ENCODE measurements at regions not wholly inside any gene's neighbourhood (a gene's known extent, or its start where the extent isn't known, plus 50 kb on each side); places are given as distances from the start of the nearest gene placed in this dataset.
"Not testable (repeated sequence)": the region's sequence is repeated elsewhere in the genome, so short reads cannot be mapped to it uniquely, and the experiment has no call there.

- DNase-seq: no peak
Observed at GRCh38 chr3:30305021-30305420, 301.4 kb upstream of the TGFBR2 start.

GRCh38 chr3:30306896-30307295, 299.5 kb upstream of the TGFBR2 start:
- no peak for DNase-seq

- DNase-seq: no peak
Observed at GRCh38 chr3:30307372-30307950, 298.9 kb upstream of the TGFBR2 start.

GRCh38 chr3:30308131-30308530, 298.3 kb upstream of the TGFBR2 start:
- no peak for DNase-seq

GRCh38 chr3:30309961-30310954, 296.1 kb upstream of the TGFBR2 start:
- no peak for DNase-seq

GRCh38 chr3:30311781-30312180, 294.6 kb upstream of the TGFBR2 start:
- no peak for DNase-seq

- no peak for DNase-seq
Observed at GRCh38 chr3:30313840-30314239, 292.6 kb upstream of the TGFBR2 start.

- no peak for DNase-seq
Observed at GRCh38 chr3:30314757-30315325, 291.6 kb upstream of the TGFBR2 start.

GRCh38 chr3:30315447-30315846, 291.0 kb upstream of the TGFBR2 start:
- DNase-seq: no peak

GRCh38 chr3:30317561-30317960, 288.8 kb upstream of the TGFBR2 start:
- DNase-seq: no peak

GRCh38 chr3:30318110-30318509, 288.3 kb upstream of the TGFBR2 start:
- DNase-seq: no peak

GRCh38 chr3:30319713-30320112, 286.7 kb upstream of the TGFBR2 start:
- no peak for DNase-seq

- no peak for DNase-seq
Observed at GRCh38 chr3:30320392-30320791, 286.0 kb upstream of the TGFBR2 start.

GRCh38 chr3:30321065-30321464, 285.3 kb upstream of the TGFBR2 start:
- DNase-seq: no peak

- DNase-seq: not testable (repeated sequence)
Observed at GRCh38 chr3:30323649-30324048, 282.8 kb upstream of the TGFBR2 start.

GRCh38 chr3:30324587-30324986, 281.8 kb upstream of the TGFBR2 start:
- DNase-seq: no peak

- DNase-seq: not testable (repeated sequence)
Observed at GRCh38 chr3:30327976-30328375, 278.4 kb upstream of the TGFBR2 start.

- DNase-seq: not testable (repeated sequence)
Observed at GRCh38 chr3:30328935-30329334, 277.5 kb upstream of the TGFBR2 start.

- DNase-seq: no peak
Observed at GRCh38 chr3:30331519-30331918, 274.9 kb upstream of the TGFBR2 start.

GRCh38 chr3:30332196-30333021, 274.0 kb upstream of the TGFBR2 start:
- no peak for DNase-seq

- DNase-seq: no peak
Observed at GRCh38 chr3:30333143-30333542, 273.3 kb upstream of the TGFBR2 start.

GRCh38 chr3:30333903-30334302, 272.5 kb upstream of the TGFBR2 start:
- DNase-seq: no peak

- no peak for DNase-seq
Observed at GRCh38 chr3:30340500-30340899, 265.9 kb upstream of the TGFBR2 start.

All from NCI-H774 (cell line).